Keratinocyte (primary cell): ENCODE measurements at regions not wholly inside any gene's neighbourhood (a gene's known extent, or its start where the extent isn't known, plus 50 kb on each side); places are given as distances from the start of the nearest gene placed in this dataset.

Experiments used
- DNase-seq: peaks from one replicate; pipeline ENCODE4 v3.0.0-alpha.2; 2011; ENCODE audit warnings: low read depth, missing footprints, low spot score
- FAIRE-seq: peaks from 2 replicates; lab custom pipeline; 2011; peaks lifted over from hg19 to GRCh38; lab: Jason Lieb, UNC
- H2AFZ ChIP-seq: 2 replicates; pipeline ENCODE4 v1.6.0; 2012; ENCODE audit warnings: low read length, control low read depth, inconsistent platforms; ENCODE audit not compliant: control insufficient read depth
- H3K27ac ChIP-seq: 2 replicates; pipeline ENCODE4 v1.5.1; 2011; ENCODE audit warnings: low read length; ENCODE audit not compliant: control insufficient read depth, insufficient read depth
- H3K27me3 ChIP-seq: 3 replicates; pipeline ENCODE4 v1.6.0; 2011; ENCODE audit warnings: low read length; ENCODE audit not compliant: control insufficient read depth, insufficient read depth; ENCODE audit errors: extremely low read depth
- H3K36me3 ChIP-seq, 2 experiments: 2 replicates in 1 of 2; 3 replicates in 1 of 2; pipeline ENCODE4 v1.5.1; 2011; ENCODE audit warnings: low read length in 2 of 2, mild to moderate bottlenecking in 1 of 2; ENCODE audit not compliant: control insufficient read depth in 2 of 2, insufficient read depth in 2 of 2; ENCODE audit errors: extremely low read depth in 1 of 2
- H3K4me1 ChIP-seq: 3 replicates; pipeline ENCODE4 v1.5.1; 2011; ENCODE audit warnings: low read length; ENCODE audit not compliant: control insufficient read depth, insufficient read depth; ENCODE audit errors: extremely low read depth
- H3K4me2 ChIP-seq: 3 replicates; pipeline ENCODE4 v1.6.0; 2011; ENCODE audit warnings: low read depth, low read length; ENCODE audit not compliant: control insufficient read depth, insufficient read depth; ENCODE audit errors: extremely low read depth
- H3K4me3 ChIP-seq, 3 experiments: fragments of 200-600 bp in 1 of 3; sonication (generic) in 1 of 3; 2 replicates in 2 of 3; 3 replicates in 1 of 3; pipeline ENCODE4 v1.5.1; 2011 to 2016; ENCODE audit warnings: low read length in 3 of 3, mild to moderate bottlenecking in 3 of 3, control low read depth in 2 of 3, inconsistent platforms in 1 of 3, low read depth in 1 of 3, mixed read lengths in 1 of 3, mixed run types in 1 of 3, moderate library complexity in 1 of 3; ENCODE audit not compliant: control insufficient read depth in 2 of 3, insufficient read depth in 2 of 3; ENCODE audit errors: extremely low read depth in 1 of 3
- H3K79me2 ChIP-seq: 2 replicates; pipeline ENCODE4 v1.6.0; 2012; ENCODE audit warnings: low read length; ENCODE audit not compliant: control insufficient read depth, insufficient read depth
- H3K9ac ChIP-seq: 3 replicates; pipeline ENCODE4 v1.6.0; 2011; ENCODE audit warnings: low read length; ENCODE audit not compliant: control insufficient read depth, insufficient read depth; ENCODE audit errors: extremely low read depth
- H3K9me1 ChIP-seq: 3 replicates; pipeline ENCODE4 v1.6.0; 2011; ENCODE audit warnings: low read length; ENCODE audit not compliant: control insufficient read depth, insufficient read depth; ENCODE audit errors: extremely low read depth
- H3K9me3 ChIP-seq: 2 replicates; pipeline ENCODE4 v1.5.1; 2012; ENCODE audit warnings: low read depth, low read length; ENCODE audit not compliant: control insufficient read depth
- H4K20me1 ChIP-seq: 3 replicates; pipeline ENCODE4 v1.6.0; 2011; ENCODE audit warnings: low read length; ENCODE audit not compliant: control insufficient read depth, insufficient read depth; ENCODE audit errors: extremely low read depth
- CTCF ChIP-seq, 3 experiments: IDR thresholded peaks in 1 of 3; conservative IDR thresholded peaks in 1 of 3; optimal IDR thresholded peaks in 1 of 3; 2 replicates in 2 of 3; 3 replicates in 1 of 3; pipeline versions ENCODE3 to v1.5.1; 2011; ENCODE audit warnings: low read length in 3 of 3, mild to moderate bottlenecking in 3 of 3, moderate library complexity in 2 of 3, control low read depth in 1 of 3, inconsistent platforms in 1 of 3; ENCODE audit not compliant: insufficient read depth in 2 of 3; ENCODE audit errors: extremely low read depth in 1 of 3
- EZH2 ChIP-seq: IDR thresholded peaks from one replicate; pipeline ENCODE4 v1.6.1; 2012; ENCODE audit warnings: inconsistent platforms, mild to moderate bottlenecking, low read length, moderate library complexity
- dilution Hi-C: fragments of 300-500 bp; cut with MboI; formaldehyde crosslinking; loops from one replicate; pipeline ENCODE4 v1.7.0; 2020; ENCODE audit warnings: low sequenced_read_pairs; ENCODE audit not compliant: extremely low pct_ligation_motif_present

GRCh38 chr18:73088445-73088844, 220.7 kb upstream of the NETO1 start:
- Histone ChIP-seq H3K9ac (no peak overlapping the region), H3K79me2 (no peaks in the 10 kb centered on the region), H3K36me3 (no peaks in the 10 kb centered on the region), H4K20me1 (no peaks in the 10 kb centered on the region), H3K9me1 (no peaks in the 10 kb centered on the region), H3K4me3 (no peak overlapping the region), H3K4me1 (no peaks in the 10 kb centered on the region), H3K27me3 (no peaks in the 10 kb centered on the region), H3K27ac (no peak overlapping the region), H3K9me3 (no peaks in the 10 kb centered on the region), H3K4me2 (no peak overlapping the region), H2AFZ (no peak overlapping the region)
- dilution Hi-C loops = no loop called here
- FAIRE-seq = no peak
- no peak for TF ChIP-seq CTCF (optimal IDR thresholded peaks at IDR 0.05 in 1 of 3, IDR thresholded peaks at IDR 0.05 in 1 of 3, conservative IDR thresholded peaks at IDR 0.05 in 1 of 3; ENCODE audit: extremely low read depth in 1 of 3, insufficient read depth in 2 of 3, low read length in 3 of 3)
- no peak for TF ChIP-seq EZH2
- no peak for DNase-seq

GRCh38 chr18:73087282-73087977, 219.6 kb upstream of the NETO1 start:
- Histone ChIP-seq H3K27me3 (no peaks in the 10 kb centered on the region), H2AFZ (no peak overlapping the region), H4K20me1 (no peaks in the 10 kb centered on the region), H3K9me3 (no peaks in the 10 kb centered on the region), H3K4me1 (no peaks in the 10 kb centered on the region), H3K27ac (no peak overlapping the region), H3K9me1 (no peaks in the 10 kb centered on the region), H3K4me2 (no peak overlapping the region), H3K79me2 (no peaks in the 10 kb centered on the region), H3K9ac (no peak overlapping the region), H3K4me3 (no peak overlapping the region), H3K36me3 (no peaks in the 10 kb centered on the region)
- no peak for DNase-seq
- TF ChIP-seq CTCF (optimal IDR thresholded peaks at IDR 0.05 in 1 of 3, IDR thresholded peaks at IDR 0.05 in 1 of 3, conservative IDR thresholded peaks at IDR 0.05 in 1 of 3; ENCODE audit: extremely low read depth in 1 of 3, insufficient read depth in 2 of 3, low read length in 3 of 3) = no peak
- TF ChIP-seq EZH2 = no peak
- dilution Hi-C loops = no loop called here
- no peak for FAIRE-seq
